Thyroid gland (tissue), 4 donors: ENCODE measurements at regions not wholly inside any gene's neighbourhood (a gene's known extent, or its start where the extent isn't known, plus 50 kb on each side); places are given as distances from the start of the nearest gene placed in this dataset.

Experiments
- POLR2A ChIP-seq, 2 donors: fragments of 450-650 bp; IDR thresholded peaks; one replicate each; pipeline ENCODE4 v1.6.1; 2017; ENCODE audit warnings: antibody characterized with exemption in 2 of 2, mild to moderate bottlenecking in 2 of 2, moderate library complexity in 1 of 2
- TF ChIP-seq, protein P1 (sequence below), 6 experiments: fragments of 200-600 bp in 3 of 6; fragments of 450-650 bp in 3 of 6; sonication (generic) in 3 of 6; IDR thresholded peaks; one replicate each; pipeline ENCODE4 v1.5.1; 2016 to 2019; ENCODE audit warnings: antibody characterized with exemption in 6 of 6, mild to moderate bottlenecking in 2 of 6, inconsistent platforms in 1 of 6, moderate library complexity in 1 of 6

- no peak for TF ChIP-seq POLR2A (IDR thresholded peaks at IDR 0.05)
- TF ChIP-seq, protein P1, sequence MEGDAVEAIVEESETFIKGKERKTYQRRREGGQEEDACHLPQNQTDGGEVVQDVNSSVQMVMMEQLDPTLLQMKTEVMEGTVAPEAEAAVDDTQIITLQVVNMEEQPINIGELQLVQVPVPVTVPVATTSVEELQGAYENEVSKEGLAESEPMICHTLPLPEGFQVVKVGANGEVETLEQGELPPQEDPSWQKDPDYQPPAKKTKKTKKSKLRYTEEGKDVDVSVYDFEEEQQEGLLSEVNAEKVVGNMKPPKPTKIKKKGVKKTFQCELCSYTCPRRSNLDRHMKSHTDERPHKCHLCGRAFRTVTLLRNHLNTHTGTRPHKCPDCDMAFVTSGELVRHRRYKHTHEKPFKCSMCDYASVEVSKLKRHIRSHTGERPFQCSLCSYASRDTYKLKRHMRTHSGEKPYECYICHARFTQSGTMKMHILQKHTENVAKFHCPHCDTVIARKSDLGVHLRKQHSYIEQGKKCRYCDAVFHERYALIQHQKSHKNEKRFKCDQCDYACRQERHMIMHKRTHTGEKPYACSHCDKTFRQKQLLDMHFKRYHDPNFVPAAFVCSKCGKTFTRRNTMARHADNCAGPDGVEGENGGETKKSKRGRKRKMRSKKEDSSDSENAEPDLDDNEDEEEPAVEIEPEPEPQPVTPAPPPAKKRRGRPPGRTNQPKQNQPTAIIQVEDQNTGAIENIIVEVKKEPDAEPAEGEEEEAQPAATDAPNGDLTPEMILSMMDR (IDR thresholded peaks at IDR 0.05): no peak
Measured at GRCh38 chr4:144357975-144358374, 217.5 kb upstream of the GYPA start.
